GM21367 (cell line): ENCODE measurements at regions not wholly inside any gene's neighbourhood (a gene's known extent, or its start where the extent isn't known, plus 50 kb on each side); places are given as distances from the start of the nearest gene placed in this dataset.
A peak's percentile ranks its signal among the peaks of the same experiment; 100 is the strongest.

Source experiments
- ATAC-seq: cut with Tn5 transposase; IDR thresholded peaks from one replicate; pipeline ENCODE4 v1.9.1; 2021; ENCODE audit not compliant: unreplicated experiment

- peak; percentile 71 for ATAC-seq
Measured at GRCh38 chr6:11366183-11366933, 133.9 kb upstream of the NEDD9 start.

- no peak for ATAC-seq
Measured at GRCh38 chr6:11364971-11365397, 132.5 kb upstream of the NEDD9 start.

- ATAC-seq = no peak
Measured at GRCh38 chr6:11363881-11364576, 131.6 kb upstream of the NEDD9 start.

GRCh38 chr6:11362564-11362963 lies 130.1 kb upstream of the NEDD9 start:
- ATAC-seq = no peak

- ATAC-seq = no peak
Measured at GRCh38 chr6:11358904-11359830, 126.7 kb upstream of the NEDD9 start.

- no peak for ATAC-seq
Measured at GRCh38 chr6:11357285-11357684, 124.8 kb upstream of the NEDD9 start.

GRCh38 chr6:11356404-11357155 lies 124.1 kb upstream of the NEDD9 start:
- ATAC-seq = no peak

GRCh38 chr6:11353921-11354389 lies 121.5 kb upstream of the NEDD9 start:
- no peak for ATAC-seq

- ATAC-seq = no peak
Measured at GRCh38 chr6:11350294-11350693, 117.8 kb upstream of the NEDD9 start.

GRCh38 chr6:11349880-11350279 lies 117.4 kb upstream of the NEDD9 start:
- ATAC-seq = no peak

GRCh38 chr6:11346516-11346915 lies 114.0 kb upstream of the NEDD9 start:
- ATAC-seq = peak; percentile 52

- no peak for ATAC-seq
Measured at GRCh38 chr6:11345536-11345935, 113.1 kb upstream of the NEDD9 start.

- no peak for ATAC-seq
Measured at GRCh38 chr6:11343963-11344723, 111.7 kb upstream of the NEDD9 start.

- ATAC-seq = no peak
Measured at GRCh38 chr6:11341867-11342266, 109.4 kb upstream of the NEDD9 start.

- no peak for ATAC-seq
Measured at GRCh38 chr6:11341303-11341702, 108.8 kb upstream of the NEDD9 start.

- no peak for ATAC-seq
Measured at GRCh38 chr6:11339380-11339779, 106.9 kb upstream of the NEDD9 start.

GRCh38 chr6:11337306-11337705 lies 104.8 kb upstream of the NEDD9 start:
- ATAC-seq = no peak

GRCh38 chr6:11335826-11336225 lies 103.4 kb upstream of the NEDD9 start:
- ATAC-seq = no peak

- peak; percentile 65 for ATAC-seq
Measured at GRCh38 chr6:11333132-11333849, 100.8 kb upstream of the NEDD9 start.
